Stimulated activated CD4-positive, alpha-beta T cell treated with anti-CD3 and anti-CD28 coated beads, Interleukin-12 subunit alpha, Interleukin-12 subunit beta, amount 100 ng/mL, for 48 hours (primary cell): ENCODE measurements at regions not wholly inside any gene's neighbourhood (a gene's known extent, or its start where the extent isn't known, plus 50 kb on each side); places are given as distances from the start of the nearest gene placed in this dataset.

Experiments
- DNase-seq, 3 donors: peaks; one replicate each; pipeline ENCODE4 v3.0.0-alpha.2; 2020; ENCODE audit warnings: low read depth in 2 of 3, low spot score in 1 of 3

DNA sequence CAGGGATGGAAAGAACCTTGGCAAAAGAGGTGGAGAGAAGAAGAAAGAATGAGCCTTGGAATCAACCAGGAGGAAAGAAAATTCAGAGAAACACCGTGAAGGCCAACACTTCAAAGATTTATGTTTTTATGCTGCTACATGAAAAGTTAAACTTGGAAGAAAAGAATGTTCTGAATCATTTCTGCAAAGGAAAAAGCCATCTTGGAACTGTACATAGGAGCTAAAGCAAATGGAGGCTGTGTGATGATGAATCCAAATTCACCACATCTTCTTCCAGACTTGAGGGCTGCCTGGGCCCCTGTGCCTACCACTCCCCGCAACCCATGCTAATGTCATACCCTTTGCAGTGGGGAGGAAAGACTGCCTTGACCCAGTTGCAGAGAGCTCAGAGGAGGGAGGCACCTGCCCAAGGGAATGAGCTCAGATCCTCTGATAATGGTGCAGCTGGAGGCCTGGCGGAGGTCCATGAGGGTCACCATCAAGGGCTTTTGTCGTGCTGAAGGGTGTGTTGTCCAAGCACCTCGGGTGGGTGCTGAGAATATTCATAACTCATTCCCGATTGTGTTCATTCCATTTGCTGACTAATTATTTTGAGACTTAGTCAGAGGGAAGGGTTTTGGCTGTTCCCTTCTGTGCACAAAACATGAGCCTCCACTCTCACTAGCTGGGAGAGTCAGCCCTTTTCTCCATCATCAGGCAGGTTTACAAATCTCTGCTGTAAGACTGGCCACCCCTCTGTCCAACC is 245.8 kb upstream of the JAG1 start:
- DNase-seq, result no peak

DNA sequence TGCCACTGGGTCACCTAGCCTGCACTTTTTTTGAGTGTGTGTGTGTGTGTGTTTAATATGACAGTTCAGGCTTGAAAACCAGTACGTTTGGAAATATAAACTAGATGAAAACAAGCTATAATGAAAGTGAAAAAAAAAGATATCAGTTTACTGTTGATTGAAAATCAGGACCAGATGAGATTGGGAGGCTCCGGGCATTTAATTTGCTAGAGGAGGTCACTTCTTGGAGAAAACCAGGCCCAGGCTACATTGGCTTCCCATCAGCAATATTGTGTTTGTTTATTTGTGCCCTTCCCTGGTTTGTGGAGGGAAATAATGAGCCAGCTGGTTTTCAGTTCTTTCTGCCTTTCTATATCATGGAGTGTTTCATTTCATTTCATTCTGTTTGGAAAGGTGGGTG is 246.6 kb upstream of the JAG1 start:
- DNase-seq, result no peak

DNA sequence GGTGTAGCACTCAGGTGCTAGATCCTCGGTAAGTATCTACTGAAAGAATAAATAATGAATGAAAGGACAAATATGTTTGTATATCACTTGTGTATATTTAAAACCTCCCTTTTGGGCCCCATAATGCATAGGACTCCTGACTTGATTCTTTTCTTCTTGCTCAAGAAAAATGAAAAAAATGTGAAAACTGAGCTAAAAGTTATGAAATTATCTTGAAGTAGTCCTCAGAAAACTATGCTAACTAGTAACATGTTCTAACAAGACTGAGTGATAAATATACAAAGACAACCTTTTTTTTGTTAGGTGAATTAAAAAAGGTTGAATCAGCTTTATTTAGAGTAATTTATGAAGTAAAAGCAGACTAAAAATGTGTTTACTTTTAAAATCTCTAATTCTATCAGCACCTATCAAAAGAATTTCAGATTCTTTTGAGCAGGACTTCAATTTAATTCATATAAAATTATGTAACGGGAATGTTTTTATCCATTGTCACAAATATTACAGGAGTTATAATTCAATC is 247.8 kb upstream of the JAG1 start:
- no peak for DNase-seq

DNA sequence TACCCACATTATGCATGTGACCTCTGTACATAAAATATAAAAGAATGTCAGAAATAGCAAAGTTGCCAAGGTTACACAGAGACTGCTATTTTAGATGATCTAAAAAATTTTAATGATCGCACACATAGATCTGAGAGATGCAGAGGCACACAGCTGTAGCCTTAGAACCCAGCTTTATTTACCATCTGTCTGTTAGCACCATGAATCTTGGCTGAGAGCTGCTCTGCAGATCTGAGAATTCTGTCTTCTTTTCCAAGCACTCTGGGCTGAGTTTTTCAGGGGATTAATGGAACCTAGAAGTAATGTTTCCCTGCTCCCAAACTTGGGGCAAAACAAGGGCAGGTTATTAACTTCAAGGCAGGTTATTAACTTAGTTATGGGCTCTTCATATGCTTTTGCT is 248.7 kb upstream of the JAG1 start:
- DNase-seq, result no peak

DNA sequence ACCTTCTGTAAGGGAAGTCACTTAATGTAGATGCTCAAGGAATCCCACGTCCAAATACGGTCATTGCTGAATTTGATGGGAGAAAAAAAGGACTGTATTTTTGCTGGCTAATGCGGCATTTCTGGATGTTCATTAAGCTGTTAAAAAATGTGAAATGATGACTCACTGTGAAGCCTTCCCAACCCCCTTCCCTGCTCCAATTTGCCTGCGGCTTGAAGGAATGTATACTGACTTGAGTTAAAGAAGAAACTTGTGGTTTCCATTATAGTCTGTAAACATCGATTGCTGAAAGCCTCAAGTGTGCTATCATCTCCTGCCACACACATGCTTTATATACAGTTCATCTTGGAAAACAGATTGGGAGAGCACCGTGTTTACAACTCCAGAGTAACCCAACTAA is 249.1 kb upstream of the JAG1 start:
- no peak for DNase-seq

GRCh38 chr20:10924644-10925201 is 250.9 kb upstream of the JAG1 start:
- no peak for DNase-seq

DNA sequence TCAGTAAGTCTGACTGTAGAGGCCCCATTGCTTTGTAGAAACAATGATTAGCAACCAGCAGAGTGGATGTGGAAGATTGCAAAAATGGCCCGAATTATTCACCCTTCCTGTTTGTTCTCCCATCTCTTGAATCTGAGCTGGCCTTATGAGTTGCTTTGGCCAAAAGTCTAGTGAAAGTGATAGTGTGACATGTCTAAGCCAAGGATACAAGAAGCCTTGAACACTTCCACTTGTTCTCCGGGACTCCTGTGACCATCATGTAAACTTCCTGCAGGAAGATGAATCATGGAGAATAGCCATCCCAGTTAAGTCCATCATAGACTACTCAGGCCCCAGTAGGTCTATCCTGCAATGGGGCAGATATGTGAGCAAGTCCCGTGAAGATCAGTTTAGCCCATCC is 252.0 kb upstream of the JAG1 start:
- DNase-seq, result no peak

DNA sequence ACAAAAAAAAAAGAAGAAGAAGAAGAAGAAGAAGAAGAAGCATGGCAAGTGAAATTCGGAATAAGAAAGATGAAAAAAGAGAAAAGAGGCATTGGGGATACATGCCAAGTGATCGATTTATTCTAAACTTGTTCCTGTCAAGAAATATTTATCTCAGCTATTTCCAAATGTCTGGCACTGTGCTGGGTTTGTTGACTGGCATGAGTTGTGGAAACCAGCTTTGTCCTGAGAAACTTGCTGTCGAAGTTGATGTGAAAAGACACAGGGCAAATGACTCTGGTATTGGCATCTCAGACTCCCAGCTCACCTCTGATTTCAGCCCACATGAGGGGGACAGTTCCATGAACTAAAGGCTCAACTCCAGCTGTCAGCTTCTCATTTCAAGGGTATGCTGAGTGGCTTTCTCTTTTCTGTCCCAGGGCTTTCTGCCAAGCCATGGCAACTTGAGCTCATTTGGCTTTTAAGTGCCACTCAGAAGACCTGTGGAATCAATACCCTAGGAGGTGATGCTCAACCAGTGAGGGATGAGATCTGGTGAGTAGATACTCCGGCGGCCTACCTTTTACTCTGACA is 253.3 kb upstream of the JAG1 start:
- DNase-seq, result no peak

- no peak for DNase-seq
Observed at GRCh38 chr20:10927936-10928840, 254.4 kb upstream of the JAG1 start.

GRCh38 chr20:10928841-10929421 is 255.1 kb upstream of the JAG1 start:
- no peak for DNase-seq

GRCh38 chr20:10935658-10936402 is 262.0 kb upstream of the JAG1 start:
- no peak for DNase-seq

- DNase-seq, result no peak
Observed at GRCh38 chr20:10936786-10937185, 263.0 kb upstream of the JAG1 start.

DNA sequence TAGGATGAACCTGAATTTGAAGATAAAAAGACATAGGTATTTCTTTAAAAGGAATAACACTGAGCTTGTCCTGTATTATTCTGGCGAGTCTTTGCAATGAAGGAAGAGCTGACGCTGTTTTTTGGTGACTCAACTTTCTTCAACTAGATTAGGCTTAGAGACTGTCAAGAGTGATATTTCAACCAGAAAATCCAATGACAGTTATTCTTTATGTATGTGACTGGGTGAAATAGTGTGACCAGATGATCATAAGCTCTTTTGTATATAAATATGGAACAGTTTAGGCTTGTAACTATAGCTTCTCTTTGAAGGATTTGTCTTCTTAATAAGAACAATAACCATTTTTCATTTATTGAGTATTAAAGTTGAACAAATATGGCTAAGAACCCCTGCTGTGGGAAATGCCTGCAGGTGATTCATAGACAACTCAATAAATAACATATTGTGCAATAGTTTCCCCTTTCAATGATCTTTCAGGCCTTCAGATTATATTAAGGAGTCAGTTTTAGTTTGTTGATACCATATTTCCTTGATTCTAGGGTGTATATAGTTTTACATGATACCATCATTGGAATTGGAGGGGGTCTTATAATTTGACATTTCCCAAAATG is 265.6 kb upstream of the JAG1 start:
- no peak for DNase-seq

DNA sequence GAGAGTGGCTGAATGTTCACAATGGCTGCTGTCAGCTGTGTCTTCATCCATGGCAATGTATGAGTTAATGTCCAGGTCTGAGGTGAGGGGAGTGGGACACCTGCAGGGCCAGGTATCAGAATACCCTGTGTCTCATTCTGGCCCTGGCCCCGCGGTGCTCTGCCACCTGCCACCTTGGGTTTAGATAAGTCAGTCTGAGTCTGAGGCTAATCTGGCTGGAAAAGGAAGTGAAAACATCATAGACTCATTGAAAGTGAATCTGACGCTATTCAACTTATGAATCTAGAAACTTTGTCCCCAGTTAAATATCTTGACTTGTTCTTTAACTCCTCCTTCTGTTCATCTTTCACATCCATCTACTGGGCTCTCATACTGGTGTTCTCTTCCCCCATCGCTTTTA is 267.1 kb upstream of the JAG1 start:
- DNase-seq, result no peak

DNA sequence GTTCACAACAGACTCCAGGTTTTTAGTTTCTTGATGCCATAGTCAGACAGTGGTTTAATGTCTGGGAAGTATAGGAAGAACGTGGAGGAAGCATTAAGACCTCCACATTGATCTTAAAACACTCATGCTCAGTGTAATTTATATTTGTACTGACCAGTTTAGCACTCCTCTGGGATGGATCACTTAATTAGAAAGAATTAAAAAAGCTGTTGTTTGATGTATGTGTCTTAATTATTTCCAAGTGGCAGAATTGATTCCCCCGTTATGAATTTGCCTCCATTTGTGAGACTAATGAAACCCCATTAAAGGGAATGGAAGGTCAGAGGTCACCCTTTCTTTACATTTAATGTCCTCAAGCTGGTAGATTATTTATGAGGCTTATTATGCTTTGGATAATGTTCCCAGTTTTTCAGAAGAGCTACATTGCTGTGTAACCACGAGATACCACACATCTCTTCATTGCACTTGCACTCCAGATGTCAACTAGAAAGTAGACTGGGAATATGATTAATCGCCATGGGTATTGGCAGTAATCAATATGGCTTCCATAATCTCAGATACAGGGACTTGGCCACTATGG is 270.0 kb upstream of the JAG1 start:
- DNase-seq, result no peak

DNA sequence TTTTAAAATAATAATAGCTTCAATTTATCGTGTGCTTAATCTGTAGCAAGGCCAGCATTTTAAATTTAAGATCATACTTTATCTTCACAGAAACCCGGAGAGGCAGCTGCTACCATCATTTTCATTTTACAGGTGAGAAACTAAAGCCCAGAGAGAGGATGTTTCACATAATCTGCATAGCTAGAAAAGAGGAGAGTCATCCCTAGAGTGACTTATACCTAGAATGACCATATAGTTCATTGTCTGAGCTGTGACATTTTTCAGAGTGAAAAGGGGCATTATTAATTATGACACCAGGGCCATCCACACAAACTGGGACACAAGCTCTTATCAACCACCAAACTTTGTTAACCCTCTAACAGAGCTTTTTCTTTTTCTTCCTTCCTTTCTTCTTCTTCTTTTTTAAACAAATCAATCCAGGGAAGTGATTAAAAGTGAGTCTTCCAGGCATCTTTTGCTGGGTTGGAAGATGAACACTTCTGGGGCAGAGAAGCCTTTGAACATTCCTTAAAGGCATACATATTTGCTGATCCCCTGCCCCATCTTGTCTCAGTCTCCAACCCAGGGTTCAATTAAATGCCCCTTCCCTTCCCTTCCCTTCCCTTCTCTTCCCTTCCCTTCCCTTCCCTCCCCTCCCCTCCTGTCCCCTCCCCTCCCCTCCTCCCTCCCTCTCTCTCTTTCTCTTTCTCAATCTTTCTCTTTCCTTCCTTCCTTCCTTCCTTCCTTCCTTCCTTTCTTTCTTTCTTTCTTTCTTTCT is 272.5 kb upstream of the JAG1 start:
- DNase-seq, result no peak

DNA sequence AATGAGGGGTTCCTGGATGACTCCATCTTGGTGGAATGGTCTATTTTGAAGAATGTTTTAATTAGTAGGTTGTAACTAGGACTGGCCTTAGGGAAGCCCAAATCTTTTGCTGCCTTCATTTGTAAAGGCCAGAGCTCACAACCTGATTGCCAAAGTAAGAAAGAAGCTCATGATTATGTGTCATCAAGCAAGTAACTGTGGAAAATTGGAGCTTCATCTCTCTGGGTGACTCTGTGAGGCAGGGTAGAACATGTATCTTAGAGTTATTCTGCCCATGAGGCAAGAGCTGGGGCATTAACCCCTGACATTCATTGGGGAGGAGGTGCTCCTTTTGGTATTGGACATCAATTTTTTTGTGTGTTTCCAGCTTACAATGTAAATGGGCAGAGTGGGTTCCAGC is 273.9 kb upstream of the JAG1 start:
- no peak for DNase-seq

DNA sequence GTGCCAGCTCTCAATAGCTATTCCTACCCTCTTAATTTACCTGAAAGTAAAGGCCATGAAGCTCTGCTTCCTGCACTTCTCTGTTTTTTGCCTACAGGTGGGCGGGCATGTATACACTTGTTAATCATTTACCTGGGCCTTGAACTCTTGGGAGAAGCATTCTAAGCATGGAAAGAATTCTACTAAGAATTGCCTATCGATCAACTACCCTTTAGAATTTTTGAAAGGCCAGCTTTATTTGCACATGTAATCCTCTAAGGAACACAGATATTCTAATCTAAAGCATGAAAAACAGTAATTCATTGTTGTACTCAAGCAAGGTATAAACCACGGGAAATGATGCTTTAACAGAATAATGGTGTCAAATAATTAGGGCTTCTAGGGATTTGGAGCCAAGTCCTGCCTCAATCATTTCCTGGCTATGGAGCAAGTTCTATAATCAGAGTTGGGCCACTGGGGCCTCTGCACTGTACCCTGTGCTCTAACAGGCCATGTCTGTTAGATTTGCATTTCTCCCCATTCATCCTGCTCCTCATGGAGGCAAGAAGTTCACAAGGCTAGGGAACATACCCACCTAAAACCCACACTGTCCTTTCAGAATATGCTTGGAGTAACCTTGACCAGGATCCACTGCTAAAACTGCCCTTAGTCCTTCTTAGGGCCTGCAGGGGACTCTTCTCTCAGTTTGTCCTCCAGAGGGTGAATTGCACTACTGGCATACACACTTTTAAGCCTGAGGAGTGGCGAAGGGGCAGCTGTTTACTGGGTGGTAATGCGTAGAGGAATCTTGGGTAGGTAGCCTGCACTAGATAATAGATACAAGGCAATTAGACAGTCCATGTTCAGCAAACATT is 276.4 kb upstream of the JAG1 start:
- DNase-seq, result no peak
